HG03108 (cell line): ENCODE measurements at regions not wholly inside any gene's neighbourhood (a gene's known extent, or its start where the extent isn't known, plus 50 kb on each side); places are given as distances from the start of the nearest gene placed in this dataset.

Experiments used
- ATAC-seq: cut with Tn5 transposase; IDR thresholded peaks from one replicate; pipeline ENCODE4 v1.9.1; 2021; ENCODE audit warnings: moderate library complexity; ENCODE audit not compliant: unreplicated experiment

GRCh38 chr20:18992418-18992817, 178.8 kb downstream of the SCP2D1 start:
- no peak for ATAC-seq

GRCh38 chr20:18995455-18995854, 181.9 kb downstream of the SCP2D1 start:
- no peak for ATAC-seq

GRCh38 chr20:18999086-18999485, 185.5 kb downstream of the SCP2D1 start:
- ATAC-seq, result no peak

GRCh38 chr20:19000078-19000477, 186.5 kb downstream of the SCP2D1 start:
- no peak for ATAC-seq

GRCh38 chr20:19001177-19001576, 187.6 kb downstream of the SCP2D1 start:
- ATAC-seq, result no peak

GRCh38 chr20:19003366-19004336, 190.1 kb downstream of the SCP2D1 start:
- ATAC-seq, result no peak

- no peak for ATAC-seq
Measured at GRCh38 chr20:19004975-19005374, 191.4 kb downstream of the SCP2D1 start.

GRCh38 chr20:19008497-19008896, 194.9 kb downstream of the SCP2D1 start:
- ATAC-seq, result no peak

- ATAC-seq, result no peak
Measured at GRCh38 chr20:19009081-19009688, 195.6 kb downstream of the SCP2D1 start.

GRCh38 chr20:19012676-19013075, 199.1 kb downstream of the SCP2D1 start:
- ATAC-seq, result no peak

GRCh38 chr20:19013907-19014306, 198.5 kb upstream of the SLC24A3 start:
- ATAC-seq, result no peak

GRCh38 chr20:19015351-19016139, 196.9 kb upstream of the SLC24A3 start:
- ATAC-seq, result no peak

GRCh38 chr20:19016140-19016497, 196.3 kb upstream of the SLC24A3 start:
- ATAC-seq, result no peak

- no peak for ATAC-seq
Measured at GRCh38 chr20:19017104-19017690, 195.2 kb upstream of the SLC24A3 start.

- no peak for ATAC-seq
Measured at GRCh38 chr20:19018881-19019280, 193.6 kb upstream of the SLC24A3 start.

- ATAC-seq, result no peak
Measured at GRCh38 chr20:19019734-19020364, 192.6 kb upstream of the SLC24A3 start.

- no peak for ATAC-seq
Measured at GRCh38 chr20:19021406-19022117, 190.9 kb upstream of the SLC24A3 start.

- no peak for ATAC-seq
Measured at GRCh38 chr20:19022118-19022575, 190.3 kb upstream of the SLC24A3 start.

- no peak for ATAC-seq
Measured at GRCh38 chr20:19022791-19023448, 189.5 kb upstream of the SLC24A3 start.
